CD14-positive monocyte (primary cell): ENCODE measurements at regions not wholly inside any gene's neighbourhood (a gene's known extent, or its start where the extent isn't known, plus 50 kb on each side); places are given as distances from the start of the nearest gene placed in this dataset.

Source experiments
- DNase-seq, 3 donors: peaks; one replicate each; pipeline ENCODE4 v3.0.0-alpha.2; 2011 to 2022
- H2AFZ ChIP-seq: 2 replicates; pipeline ENCODE4 v1.6.0; 2012; ENCODE audit warnings: mild to moderate bottlenecking, low read depth, low read length, inconsistent platforms; ENCODE audit not compliant: insufficient read depth, poor library complexity, severe bottlenecking
- H3K27ac ChIP-seq, 2 donors: 1 replicate in 1 of 2; 2 replicates in 1 of 2; pipeline ENCODE4 v1.5.1; 2012 to 2013; ENCODE audit warnings: low read length in 2 of 2, control low read depth in 1 of 2, inconsistent platforms in 1 of 2, low read depth in 1 of 2, mild to moderate bottlenecking in 1 of 2
- H3K27me3 ChIP-seq, 2 donors: one replicate each; pipeline versions ENCODE4 v1.6.0 to v1.6.1; 2011 to 2013; ENCODE audit warnings: low read length in 2 of 2; ENCODE audit not compliant: control insufficient read depth in 2 of 2, insufficient read depth in 2 of 2
- H3K36me3 ChIP-seq, 2 donors: replicated peaks in 1 of 2; 1 replicate in 1 of 2; 2 replicates in 1 of 2; pipeline versions ENCODE4 v1.5.1 to v1.6.1; 2012 to 2013; ENCODE audit warnings: low read length in 2 of 2, control low read depth in 1 of 2, inconsistent platforms in 1 of 2, mild to moderate bottlenecking in 1 of 2; ENCODE audit not compliant: insufficient read depth in 2 of 2, control insufficient read depth in 1 of 2
- H3K4me1 ChIP-seq, 2 donors: 1 replicate in 1 of 2; 2 replicates in 1 of 2; pipeline versions ENCODE4 v1.5.1 to v1.6.1; 2012 to 2013; ENCODE audit warnings: low read length in 2 of 2, control low read depth in 1 of 2, inconsistent platforms in 1 of 2, mild to moderate bottlenecking in 1 of 2, moderate library complexity in 1 of 2; ENCODE audit not compliant: insufficient read depth in 2 of 2, control insufficient read depth in 1 of 2
- H3K4me2 ChIP-seq: replicated peaks from 2 replicates; pipeline ENCODE3; 2012; ENCODE audit warnings: low read length, moderate library complexity, mild to moderate bottlenecking; ENCODE audit not compliant: poor library complexity, severe bottlenecking; ENCODE audit errors: extremely low read depth
- H3K4me3 ChIP-seq, 3 experiments: fragments of 200-600 bp in 1 of 3; sonication (generic) in 1 of 3; replicated peaks in 1 of 3; 1 replicate in 2 of 3; 2 replicates in 1 of 3; pipeline ENCODE4 v1.5.1; 2011 to 2013; ENCODE audit warnings: low read length in 3 of 3, mild to moderate bottlenecking in 3 of 3, control low read depth in 2 of 3, low read depth in 2 of 3, inconsistent platforms in 1 of 3, moderate library complexity in 1 of 3
- H3K79me2 ChIP-seq: 2 replicates; pipeline ENCODE4 v1.6.0; 2012; ENCODE audit warnings: mild to moderate bottlenecking, control low read depth, inconsistent platforms, low read length, moderate library complexity; ENCODE audit not compliant: insufficient read depth
- H3K9ac ChIP-seq: 2 replicates; pipeline ENCODE4 v1.6.0; 2017; ENCODE audit warnings: low read length, mild to moderate bottlenecking; ENCODE audit not compliant: insufficient read depth, poor library complexity, severe bottlenecking
- H3K9me3 ChIP-seq, 2 donors: replicated peaks in 1 of 2; 1 replicate in 1 of 2; 2 replicates in 1 of 2; pipeline versions ENCODE4 v1.5.1 to v1.6.1; 2012 to 2013; ENCODE audit warnings: low read length in 2 of 2, control low read depth in 1 of 2; ENCODE audit not compliant: control insufficient read depth in 1 of 2, insufficient read depth in 1 of 2
- H4K20me1 ChIP-seq: 2 replicates; pipeline ENCODE4 v1.6.0; 2012; ENCODE audit warnings: mild to moderate bottlenecking, low read length, control low read depth, moderate library complexity; ENCODE audit not compliant: insufficient read depth
- H3K27ac Mint-ChIP-seq, 7 donors: one replicate each; pipeline ENCODE4 v1.8.0; 2020; ENCODE audit warnings: mild to moderate bottlenecking in 7 of 7, mixed read lengths in 7 of 7, moderate library complexity in 6 of 7, inconsistent platforms in 2 of 7
- H3K27me3 Mint-ChIP-seq, 3 donors: one replicate each; pipeline ENCODE4 v1.8.0; 2021 to 2022; ENCODE audit warnings: low read depth in 3 of 3, mild to moderate bottlenecking in 3 of 3, mixed read lengths in 3 of 3, moderate library complexity in 3 of 3, inconsistent platforms in 1 of 3
- H3K36me3 Mint-ChIP-seq, 2 donors: one replicate each; pipeline ENCODE4 v1.8.0; 2020; ENCODE audit warnings: mixed read lengths in 2 of 2, inconsistent platforms in 1 of 2, mild to moderate bottlenecking in 1 of 2
- H3K4me1 Mint-ChIP-seq: one replicate; pipeline ENCODE4 v1.8.0; 2020; ENCODE audit warnings: mild to moderate bottlenecking, mixed read lengths
- H3K4me3 Mint-ChIP-seq, 2 donors: one replicate each; pipeline ENCODE4 v1.8.0; 2020; ENCODE audit warnings: mild to moderate bottlenecking in 2 of 2, mixed read lengths in 2 of 2, moderate library complexity in 1 of 2
- H3K9me3 Mint-ChIP-seq, 7 donors: one replicate each; pipeline ENCODE4 v1.8.0; 2020 to 2022; ENCODE audit warnings: mixed read lengths in 7 of 7, mild to moderate bottlenecking in 6 of 7, moderate library complexity in 6 of 7, inconsistent platforms in 2 of 7
- CTCF ChIP-seq: fragments of 200-600 bp; IDR thresholded peaks from one replicate; pipeline ENCODE4 v1.8.0; 2022; ENCODE audit warnings: antibody characterized with exemption, mild to moderate bottlenecking
- WGBS: methylation state at CpG from one replicate; pipeline ENCODE4 v1.1.5; 2013; ENCODE audit warnings: missing lambda C conversion rate; ENCODE audit not compliant: insufficient coverage; 5-methylcytosine and 5-hydroxymethylcytosine counted together
- intact Hi-C, 2 donors: fragments of 100-400 bp; cut with micrococcal nuclease; formaldehyde crosslinking; loops; one replicate each; pipeline versions ENCODE4 v1.15.0 to v1.15.1; 2023

- H3K79me2 ChIP-seq, result no peaks in the 10 kb centered on the region
- Mint-ChIP-seq H3K27me3 (peaks cover 0 to 1% (median 0%) of the 10 kb centered on the region in 3 donors), H3K36me3 (no peaks in the 10 kb centered on the region), H3K9me3 (peaks cover 0 to 7% (median 4%) of the 10 kb centered on the region in 7 donors), H3K4me3 (no peak overlapping the region), H3K27ac (no peak overlapping the region), H3K4me1 (no peaks in the 10 kb centered on the region)
- H3K4me3 ChIP-seq, result no peak overlapping the region
- H3K9me3 ChIP-seq, result peaks cover 0 to 4% of the 10 kb centered on the region in 2 donors
- no peak overlapping the region for H2AFZ ChIP-seq
- H3K27me3 ChIP-seq, result no peaks in the 10 kb centered on the region
- no peaks in the 10 kb centered on the region for H3K4me1 ChIP-seq
- H4K20me1 ChIP-seq, result no peaks in the 10 kb centered on the region
- TF ChIP-seq CTCF, result no peak
- no peak overlapping the region for H3K27ac ChIP-seq
- DNase-seq, result no peak
- no peaks in the 10 kb centered on the region for H3K36me3 ChIP-seq
- H3K9ac ChIP-seq, result no peak overlapping the region
- intact Hi-C loops, result no loop called here
- no peak overlapping the region for H3K4me2 ChIP-seq
Observed at GRCh38 chr6:73932866-73933265, 236.9 kb downstream of the CD109 start.

GRCh38 chr6:73929405-73929804 is 233.4 kb downstream of the CD109 start:
- intact Hi-C loops, result no loop called here
- H3K9me3 ChIP-seq, result peaks cover 0 to 4% of the 10 kb centered on the region in 2 donors
- TF ChIP-seq CTCF, result no peak
- no peaks in the 10 kb centered on the region for H3K36me3 ChIP-seq
- WGBS, result 92% methylated on average over 2 of the region's 3 CpGs
- Mint-ChIP-seq H3K4me3 (no peak overlapping the region), H3K27ac (no peak overlapping the region), H3K4me1 (no peaks in the 10 kb centered on the region), H3K27me3 (peaks cover 0 to 1% (median 0%) of the 10 kb centered on the region in 3 donors), H3K9me3 (peaks cover 3 to 11% (median 5%) of the 10 kb centered on the region in 7 donors), H3K36me3 (no peaks in the 10 kb centered on the region)
- H3K4me1 ChIP-seq, result no peaks in the 10 kb centered on the region
- no peak overlapping the region for H3K4me3 ChIP-seq
- H3K4me2 ChIP-seq, result no peak overlapping the region
- H3K27me3 ChIP-seq, result no peaks in the 10 kb centered on the region
- no peaks in the 10 kb centered on the region for H4K20me1 ChIP-seq
- H3K9ac ChIP-seq, result no peak overlapping the region
- H3K27ac ChIP-seq, result no peak overlapping the region
- DNase-seq, result no peak
- no peak overlapping the region for H2AFZ ChIP-seq
- H3K79me2 ChIP-seq, result no peaks in the 10 kb centered on the region
